ENCODE measurements at regions not wholly inside any gene's neighbourhood (a gene's known extent, or its start where the extent isn't known, plus 50 kb on each side); places are given as distances from the start of the nearest gene placed in this dataset.

GRCh38 chr6:170208651-170209353, 82.1 kb downstream of the DLL1 start:
- no peak overlapping the region for H3K18ac ChIP-seq (ENCODE audit: low read depth in 1 of 2, low read length in 2 of 2)
- no peaks in the 10 kb centered on the region for H3K4me1 ChIP-seq (ENCODE audit: control insufficient read depth, insufficient read depth, low read depth, low read length)
- no peak overlapping the region for H2BK12ac ChIP-seq (ENCODE audit: low read length in 2 of 2)
- no peak overlapping the region for H3K4me2 ChIP-seq (ENCODE audit: low read length, poor library complexity, severe bottlenecking)
- H3K79me1 ChIP-seq (replicated peaks; ENCODE audit: low read length, poor library complexity, severe bottlenecking) = no peaks in the 10 kb centered on the region
- no peak overlapping the region for H3K4ac ChIP-seq (ENCODE audit: low read depth in 1 of 2, low read length in 2 of 2)
- WGBS = 89% methylated on average over 18 of the region's 18 CpGs
- no peak overlapping the region for H2BK120ac ChIP-seq (ENCODE audit: low read depth, low read length)
- no peaks in the 10 kb centered on the region for H3K9me3 ChIP-seq (ENCODE audit: control insufficient read depth, low read length)
- no peak overlapping the region for H2AK5ac ChIP-seq (ENCODE audit: low read length, severe bottlenecking)
- H3K36me3 ChIP-seq (ENCODE audit: control insufficient read depth in 1 of 2, insufficient read depth in 2 of 2, low read depth in 1 of 2, low read length in 2 of 2) = no peaks in the 10 kb centered on the region
- H4K8ac ChIP-seq (ENCODE audit: low read length) = no peak overlapping the region
- no peak overlapping the region for H3K23ac ChIP-seq (ENCODE audit: low read length in 2 of 2)
- no peak overlapping the region for H3K27ac ChIP-seq (ENCODE audit: low read length, poor library complexity, severe bottlenecking)
- H2AFZ ChIP-seq (ENCODE audit: low read depth, low read length) = no peak overlapping the region
- no peak overlapping the region for H4K91ac ChIP-seq (ENCODE audit: low read length)
- peaks cover 0 to 51% of the 10 kb centered on the region in 2 experiments for H3K27me3 ChIP-seq (ENCODE audit: control insufficient read depth in 1 of 2, insufficient read depth in 1 of 2, low read length in 2 of 2)
- no peak overlapping the region for H2BK15ac ChIP-seq (ENCODE audit: low read depth, poor library complexity, severe bottlenecking)
- H3K9ac ChIP-seq (ENCODE audit: low read length) = no peak overlapping the region
- DNase-seq = no peak
- no peak overlapping the region for H3K14ac ChIP-seq (ENCODE audit: low read length in 2 of 2)
- no peak overlapping the region for H2BK5ac ChIP-seq (ENCODE audit: low read depth, low read length, poor library complexity, severe bottlenecking)
- H3K4me3 ChIP-seq (ENCODE audit: insufficient read depth in 1 of 2, low read depth in 1 of 2, low read length in 2 of 2) = no peak overlapping the region

DNA sequence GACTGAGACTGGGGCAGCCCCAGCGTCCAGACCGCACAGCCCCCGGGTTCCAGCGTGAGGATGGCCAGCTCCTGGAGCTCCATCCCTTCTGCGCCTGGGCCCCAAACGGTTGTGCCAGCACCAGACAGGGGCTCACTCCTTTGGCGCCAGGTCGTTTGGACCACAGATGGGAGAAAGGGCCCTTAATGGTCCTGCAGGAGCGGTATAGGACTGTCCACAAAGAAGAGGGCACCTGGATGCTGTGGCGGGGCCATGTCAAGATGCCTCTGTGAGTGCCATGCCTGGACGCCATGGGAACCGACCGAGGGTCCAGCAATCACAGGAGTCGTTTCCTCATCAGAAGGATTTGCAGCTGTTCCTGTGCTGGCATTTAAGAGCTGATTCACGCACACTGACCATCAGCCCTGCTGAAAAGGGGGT, 82.7 kb downstream of the DLL1 start:
- no peak overlapping the region for H3K4me2 ChIP-seq (ENCODE audit: low read length, poor library complexity, severe bottlenecking)
- no peak overlapping the region for H3K4me3 ChIP-seq (ENCODE audit: insufficient read depth in 1 of 2, low read depth in 1 of 2, low read length in 2 of 2)
- no peak for DNase-seq
- H3K9ac ChIP-seq (ENCODE audit: low read length) = no peak overlapping the region
- H3K4me1 ChIP-seq (ENCODE audit: control insufficient read depth, insufficient read depth, low read depth, low read length) = no peaks in the 10 kb centered on the region
- no peak overlapping the region for H3K23ac ChIP-seq (ENCODE audit: low read length in 2 of 2)
- no peak overlapping the region for H4K91ac ChIP-seq (ENCODE audit: low read length)
- H2BK120ac ChIP-seq (ENCODE audit: low read depth, low read length) = no peak overlapping the region
- H3K9me3 ChIP-seq (ENCODE audit: control insufficient read depth, low read length) = no peaks in the 10 kb centered on the region
- no peak overlapping the region for H3K18ac ChIP-seq (ENCODE audit: low read depth in 1 of 2, low read length in 2 of 2)
- no peak overlapping the region for H2BK5ac ChIP-seq (ENCODE audit: low read depth, low read length, poor library complexity, severe bottlenecking)
- 91% methylated on average over 15 of the region's 15 CpGs for WGBS
- H3K36me3 ChIP-seq (ENCODE audit: control insufficient read depth in 1 of 2, insufficient read depth in 2 of 2, low read depth in 1 of 2, low read length in 2 of 2) = no peaks in the 10 kb centered on the region
- H3K27me3 ChIP-seq (ENCODE audit: control insufficient read depth in 1 of 2, insufficient read depth in 1 of 2, low read length in 2 of 2) = peaks cover 0 to 51% of the 10 kb centered on the region in 2 experiments
- H3K4ac ChIP-seq (ENCODE audit: low read depth in 1 of 2, low read length in 2 of 2) = no peak overlapping the region
- H3K79me1 ChIP-seq (replicated peaks; ENCODE audit: low read length, poor library complexity, severe bottlenecking) = no peaks in the 10 kb centered on the region
- H2BK12ac ChIP-seq (ENCODE audit: low read length in 2 of 2) = no peak overlapping the region
- no peak overlapping the region for H4K8ac ChIP-seq (ENCODE audit: low read length)
- no peak overlapping the region for H2AK5ac ChIP-seq (ENCODE audit: low read length, severe bottlenecking)
- H3K27ac ChIP-seq (ENCODE audit: low read length, poor library complexity, severe bottlenecking) = no peak overlapping the region
- H2AFZ ChIP-seq (ENCODE audit: low read depth, low read length) = no peak overlapping the region
- H2BK15ac ChIP-seq (ENCODE audit: low read depth, poor library complexity, severe bottlenecking) = no peak overlapping the region
- no peak overlapping the region for H3K14ac ChIP-seq (ENCODE audit: low read length in 2 of 2)

DNA sequence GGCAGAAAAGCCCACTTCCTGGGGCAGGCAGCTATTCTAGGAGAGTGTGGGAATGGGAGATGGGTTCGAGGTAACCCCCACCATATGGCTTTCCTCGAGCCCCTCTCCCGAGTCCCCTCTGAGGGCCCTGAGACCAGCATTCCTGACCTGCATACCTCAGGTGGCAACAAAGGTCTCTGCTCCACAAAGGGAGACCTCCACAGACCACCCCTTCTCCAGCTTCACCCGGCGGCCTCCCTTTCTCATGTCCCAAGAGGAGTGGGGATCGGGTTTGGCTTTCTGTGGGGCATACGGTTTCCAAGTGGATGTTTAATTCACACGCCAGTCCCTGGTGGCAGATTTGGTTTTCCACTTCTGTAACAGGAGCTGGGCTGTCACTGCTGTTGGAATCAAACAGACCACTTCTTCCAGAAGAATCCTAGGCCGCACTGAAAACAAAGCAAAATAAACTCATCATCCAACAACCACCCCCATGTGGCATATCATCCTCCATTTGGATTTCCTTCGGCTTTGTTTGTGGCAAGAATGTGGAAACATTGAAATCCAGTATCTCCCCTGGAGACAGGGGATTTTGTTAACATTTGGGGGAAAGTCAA, 83.2 kb downstream of the DLL1 start:
- no peak overlapping the region for H3K14ac ChIP-seq (ENCODE audit: low read length in 2 of 2)
- H2AK5ac ChIP-seq (ENCODE audit: low read length, severe bottlenecking) = no peak overlapping the region
- no peak overlapping the region for H3K9ac ChIP-seq (ENCODE audit: low read length)
- WGBS = 84% methylated on average over 8 of the region's 10 CpGs
- no peak overlapping the region for H4K91ac ChIP-seq (ENCODE audit: low read length)
- no peak overlapping the region for H2BK5ac ChIP-seq (ENCODE audit: low read depth, low read length, poor library complexity, severe bottlenecking)
- H3K23ac ChIP-seq (ENCODE audit: low read length in 2 of 2) = no peak overlapping the region
- H3K4me3 ChIP-seq (ENCODE audit: insufficient read depth in 1 of 2, low read depth in 1 of 2, low read length in 2 of 2) = no peak overlapping the region
- H3K36me3 ChIP-seq (ENCODE audit: control insufficient read depth in 1 of 2, insufficient read depth in 2 of 2, low read depth in 1 of 2, low read length in 2 of 2) = no peaks in the 10 kb centered on the region
- no peak overlapping the region for H3K4me2 ChIP-seq (ENCODE audit: low read length, poor library complexity, severe bottlenecking)
- no peak overlapping the region for H2BK120ac ChIP-seq (ENCODE audit: low read depth, low read length)
- H2BK15ac ChIP-seq (ENCODE audit: low read depth, poor library complexity, severe bottlenecking) = no peak overlapping the region
- no peaks in the 10 kb centered on the region for H3K9me3 ChIP-seq (ENCODE audit: control insufficient read depth, low read length)
- no peak overlapping the region for H4K8ac ChIP-seq (ENCODE audit: low read length)
- peaks cover 0 to 51% of the 10 kb centered on the region in 2 experiments for H3K27me3 ChIP-seq (ENCODE audit: control insufficient read depth in 1 of 2, insufficient read depth in 1 of 2, low read length in 2 of 2)
- no peak overlapping the region for H3K4ac ChIP-seq (ENCODE audit: low read depth in 1 of 2, low read length in 2 of 2)
- no peak overlapping the region for H2AFZ ChIP-seq (ENCODE audit: low read depth, low read length)
- no peak overlapping the region for H2BK12ac ChIP-seq (ENCODE audit: low read length in 2 of 2)
- no peak for DNase-seq
- no peak overlapping the region for H3K18ac ChIP-seq (ENCODE audit: low read depth in 1 of 2, low read length in 2 of 2)
- H3K4me1 ChIP-seq (ENCODE audit: control insufficient read depth, insufficient read depth, low read depth, low read length) = no peaks in the 10 kb centered on the region
- H3K27ac ChIP-seq (ENCODE audit: low read length, poor library complexity, severe bottlenecking) = no peak overlapping the region
- no peaks in the 10 kb centered on the region for H3K79me1 ChIP-seq (replicated peaks; ENCODE audit: low read length, poor library complexity, severe bottlenecking)

DNA sequence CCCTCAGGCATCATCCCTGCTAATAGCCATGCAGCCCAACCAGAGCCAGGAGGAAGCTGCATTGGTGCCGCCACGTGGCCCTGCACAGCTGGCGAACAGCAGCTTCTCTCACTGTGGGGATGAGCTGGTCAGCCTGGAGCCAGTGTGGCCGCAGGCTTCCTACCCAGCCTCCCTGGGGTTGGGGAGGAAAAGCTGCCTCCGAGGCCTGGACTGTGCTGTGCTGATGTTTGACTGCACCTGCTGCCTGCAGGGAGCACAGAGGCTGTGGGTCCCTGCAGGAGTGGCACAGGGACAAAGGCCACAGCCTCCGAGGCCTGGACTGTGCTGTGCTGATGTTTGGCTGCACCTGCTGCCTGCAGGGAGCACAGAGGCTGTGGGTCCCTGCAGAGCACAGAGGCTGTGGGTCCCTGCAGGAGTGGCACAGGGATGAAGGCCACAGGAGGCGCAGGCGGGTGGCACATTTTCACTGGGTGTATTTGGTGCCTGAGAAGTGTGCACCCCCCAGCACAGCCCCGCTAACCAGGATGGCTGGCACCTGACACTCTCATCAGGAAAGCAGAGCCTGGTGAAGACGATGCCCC, 83.9 kb downstream of the DLL1 start:
- Histone ChIP-seq H3K4me3 (ENCODE audit: insufficient read depth in 1 of 2, low read depth in 1 of 2, low read length in 2 of 2) (no peak overlapping the region), H2BK12ac (ENCODE audit: low read length in 2 of 2) (no peak overlapping the region), H3K9me3 (ENCODE audit: control insufficient read depth, low read length) (no peaks in the 10 kb centered on the region), H3K27me3 (ENCODE audit: control insufficient read depth in 1 of 2, insufficient read depth in 1 of 2, low read length in 2 of 2) (peaks cover 0 to 47% of the 10 kb centered on the region in 2 experiments), H4K8ac (ENCODE audit: low read length) (no peak overlapping the region), H4K91ac (ENCODE audit: low read length) (no peak overlapping the region), H3K4me1 (ENCODE audit: control insufficient read depth, insufficient read depth, low read depth, low read length) (no peaks in the 10 kb centered on the region), H3K4me2 (ENCODE audit: low read length, poor library complexity, severe bottlenecking) (no peak overlapping the region), H2AFZ (ENCODE audit: low read depth, low read length) (no peak overlapping the region), H2AK5ac (ENCODE audit: low read length, severe bottlenecking) (no peak overlapping the region), H3K27ac (ENCODE audit: low read length, poor library complexity, severe bottlenecking) (no peak overlapping the region), H3K14ac (ENCODE audit: low read length in 2 of 2) (no peak overlapping the region), H3K9ac (ENCODE audit: low read length) (no peak overlapping the region), H2BK5ac (ENCODE audit: low read depth, low read length, poor library complexity, severe bottlenecking) (no peak overlapping the region), H2BK15ac (ENCODE audit: low read depth, poor library complexity, severe bottlenecking) (no peak overlapping the region), H3K18ac (ENCODE audit: low read depth in 1 of 2, low read length in 2 of 2) (no peak overlapping the region), H3K23ac (ENCODE audit: low read length in 2 of 2) (no peak overlapping the region), H3K36me3 (ENCODE audit: control insufficient read depth in 1 of 2, insufficient read depth in 2 of 2, low read depth in 1 of 2, low read length in 2 of 2) (no peaks in the 10 kb centered on the region), H3K79me1 (replicated peaks; ENCODE audit: low read length, poor library complexity, severe bottlenecking) (no peaks in the 10 kb centered on the region), H2BK120ac (ENCODE audit: low read depth, low read length) (no peak overlapping the region), H3K4ac (ENCODE audit: low read depth in 1 of 2, low read length in 2 of 2) (no peak overlapping the region)
- no peak for DNase-seq
- 78% methylated on average over 10 of the region's 10 CpGs for WGBS

Data from mesenchymal stem cell (in vitro differentiated cells and primary cell).